ENCODE measurements at regions not wholly inside any gene's neighbourhood (a gene's known extent, or its start where the extent isn't known, plus 50 kb on each side); places are given as distances from the start of the nearest gene placed in this dataset.

- DNase-seq (ENCODE audit: low read depth), result no peak
Measured at GRCh38 chr10:111993321-111993720, 190.2 kb downstream of the GPAM start.

GRCh38 chr10:111993872-111994426 is 189.6 kb downstream of the GPAM start:
- DNase-seq (ENCODE audit: low read depth), result no peak

GRCh38 chr10:111996103-111996502 is 187.5 kb downstream of the GPAM start:
- no peak for DNase-seq (ENCODE audit: low read depth)

- DNase-seq (ENCODE audit: low read depth), result no peak
Measured at GRCh38 chr10:111998728-111999127, 184.8 kb downstream of the GPAM start.

- no peak for DNase-seq (ENCODE audit: low read depth)
Measured at GRCh38 chr10:111999205-111999914, 184.2 kb downstream of the GPAM start.

GRCh38 chr10:111999915-112000302 is 183.7 kb downstream of the GPAM start:
- DNase-seq (ENCODE audit: low read depth), result no peak

- DNase-seq (ENCODE audit: low read depth), result no peak
Measured at GRCh38 chr10:112000466-112000865, 183.1 kb downstream of the GPAM start.

- DNase-seq (ENCODE audit: low read depth), result no peak
Measured at GRCh38 chr10:112002206-112002605, 181.4 kb downstream of the GPAM start.

GRCh38 chr10:112004075-112004474 is 179.5 kb downstream of the GPAM start:
- DNase-seq (ENCODE audit: low read depth), result no peak

GRCh38 chr10:112005044-112005443 is 178.5 kb downstream of the GPAM start:
- no peak for DNase-seq (ENCODE audit: low read depth)

GRCh38 chr10:112006407-112006806 is 177.2 kb downstream of the GPAM start:
- DNase-seq (ENCODE audit: low read depth), result no peak

GRCh38 chr10:112006831-112007230 is 176.7 kb downstream of the GPAM start:
- no peak for DNase-seq (ENCODE audit: low read depth)

- DNase-seq (ENCODE audit: low read depth), result no peak
Measured at GRCh38 chr10:112022196-112022595, 161.4 kb downstream of the GPAM start.

- DNase-seq (ENCODE audit: low read depth), result no peak
Measured at GRCh38 chr10:112024079-112024478, 159.5 kb downstream of the GPAM start.

GRCh38 chr10:112025228-112025627 is 158.3 kb downstream of the GPAM start:
- no peak for DNase-seq (ENCODE audit: low read depth)

- DNase-seq (ENCODE audit: low read depth), result no peak
Measured at GRCh38 chr10:112026438-112026837, 157.1 kb downstream of the GPAM start.

GRCh38 chr10:112027731-112028280 is 155.8 kb downstream of the GPAM start:
- no peak for DNase-seq (ENCODE audit: low read depth)

GRCh38 chr10:112030431-112030830 is 153.1 kb downstream of the GPAM start:
- no peak for DNase-seq (ENCODE audit: low read depth)

- DNase-seq (ENCODE audit: low read depth), result no peak
Measured at GRCh38 chr10:112039823-112040222, 143.7 kb downstream of the GPAM start.

- DNase-seq (ENCODE audit: low read depth), result no peak
Measured at GRCh38 chr10:112040696-112041095, 142.9 kb downstream of the GPAM start.

GRCh38 chr10:112045938-112046337 is 137.6 kb downstream of the GPAM start:
- no peak for DNase-seq (ENCODE audit: low read depth)

GRCh38 chr10:112047674-112048073 is 135.9 kb downstream of the GPAM start:
- no peak for DNase-seq (ENCODE audit: low read depth)

- no peak for DNase-seq (ENCODE audit: low read depth)
Measured at GRCh38 chr10:112052166-112052565, 131.4 kb downstream of the GPAM start.

GRCh38 chr10:112053895-112054294 is 129.7 kb downstream of the GPAM start:
- no peak for DNase-seq (ENCODE audit: low read depth)
